ENCODE measurements at regions not wholly inside any gene's neighbourhood (a gene's known extent, or its start where the extent isn't known, plus 50 kb on each side); places are given as distances from the start of the nearest gene placed in this dataset.
"Not testable (repeated sequence)": the region's sequence is repeated elsewhere in the genome, so short reads cannot be mapped to it uniquely, and the experiment has no call there.

DNA sequence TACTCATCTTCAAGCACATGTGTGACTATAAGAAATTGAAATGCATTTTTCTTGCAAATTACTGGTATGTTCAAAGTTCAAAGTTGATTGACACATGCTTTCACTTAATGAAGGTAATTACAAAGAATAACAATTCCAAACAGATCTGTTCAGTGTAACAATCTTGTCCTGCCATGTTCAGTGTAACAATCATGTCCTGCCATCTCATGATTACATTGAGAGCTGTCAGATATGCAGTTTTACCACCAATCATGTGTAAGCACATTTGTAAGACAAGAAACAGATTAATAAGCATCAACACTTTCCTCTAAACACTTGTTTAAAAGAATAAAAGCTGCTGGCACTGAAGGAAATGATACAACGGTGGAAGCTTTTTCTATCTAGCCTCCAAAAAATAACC is 80.3 kb upstream of the ZNF281 start:
- Histone ChIP-seq H3K4me1 (ENCODE audit: insufficient read depth, low read length) (peaks cover 4% of the 10 kb centered on the region), H3K4me2 (ENCODE audit: insufficient read depth, low read length) (no peak overlapping the region), H2AFZ (ENCODE audit: low read length) (no peak overlapping the region), H3K79me2 (ENCODE audit: insufficient read depth, low read length) (no peaks in the 10 kb centered on the region), H4K20me1 (ENCODE audit: insufficient read depth, low read length) (no peaks in the 10 kb centered on the region), H3K36me3 (ENCODE audit: insufficient read depth, low read length) (no peaks in the 10 kb centered on the region), H3K9me3 (ENCODE audit: low read depth, low read length) (no peaks in the 10 kb centered on the region), H3K27ac (ENCODE audit: low read depth, low read length) (no peak overlapping the region), H3K27me3 (ENCODE audit: insufficient read depth, low read length) (no peaks in the 10 kb centered on the region), H3K4me3 (ENCODE audit: insufficient read depth, low read length) (no peak overlapping the region)
- no peak for DNase-seq (ENCODE audit: insufficient read length, low spot score, missing footprints)
- TF ChIP-seq, protein P1, sequence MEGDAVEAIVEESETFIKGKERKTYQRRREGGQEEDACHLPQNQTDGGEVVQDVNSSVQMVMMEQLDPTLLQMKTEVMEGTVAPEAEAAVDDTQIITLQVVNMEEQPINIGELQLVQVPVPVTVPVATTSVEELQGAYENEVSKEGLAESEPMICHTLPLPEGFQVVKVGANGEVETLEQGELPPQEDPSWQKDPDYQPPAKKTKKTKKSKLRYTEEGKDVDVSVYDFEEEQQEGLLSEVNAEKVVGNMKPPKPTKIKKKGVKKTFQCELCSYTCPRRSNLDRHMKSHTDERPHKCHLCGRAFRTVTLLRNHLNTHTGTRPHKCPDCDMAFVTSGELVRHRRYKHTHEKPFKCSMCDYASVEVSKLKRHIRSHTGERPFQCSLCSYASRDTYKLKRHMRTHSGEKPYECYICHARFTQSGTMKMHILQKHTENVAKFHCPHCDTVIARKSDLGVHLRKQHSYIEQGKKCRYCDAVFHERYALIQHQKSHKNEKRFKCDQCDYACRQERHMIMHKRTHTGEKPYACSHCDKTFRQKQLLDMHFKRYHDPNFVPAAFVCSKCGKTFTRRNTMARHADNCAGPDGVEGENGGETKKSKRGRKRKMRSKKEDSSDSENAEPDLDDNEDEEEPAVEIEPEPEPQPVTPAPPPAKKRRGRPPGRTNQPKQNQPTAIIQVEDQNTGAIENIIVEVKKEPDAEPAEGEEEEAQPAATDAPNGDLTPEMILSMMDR (IDR thresholded peaks at IDR 0.05; ENCODE audit: extremely low read depth, low read depth, low read length), result no peak

DNA sequence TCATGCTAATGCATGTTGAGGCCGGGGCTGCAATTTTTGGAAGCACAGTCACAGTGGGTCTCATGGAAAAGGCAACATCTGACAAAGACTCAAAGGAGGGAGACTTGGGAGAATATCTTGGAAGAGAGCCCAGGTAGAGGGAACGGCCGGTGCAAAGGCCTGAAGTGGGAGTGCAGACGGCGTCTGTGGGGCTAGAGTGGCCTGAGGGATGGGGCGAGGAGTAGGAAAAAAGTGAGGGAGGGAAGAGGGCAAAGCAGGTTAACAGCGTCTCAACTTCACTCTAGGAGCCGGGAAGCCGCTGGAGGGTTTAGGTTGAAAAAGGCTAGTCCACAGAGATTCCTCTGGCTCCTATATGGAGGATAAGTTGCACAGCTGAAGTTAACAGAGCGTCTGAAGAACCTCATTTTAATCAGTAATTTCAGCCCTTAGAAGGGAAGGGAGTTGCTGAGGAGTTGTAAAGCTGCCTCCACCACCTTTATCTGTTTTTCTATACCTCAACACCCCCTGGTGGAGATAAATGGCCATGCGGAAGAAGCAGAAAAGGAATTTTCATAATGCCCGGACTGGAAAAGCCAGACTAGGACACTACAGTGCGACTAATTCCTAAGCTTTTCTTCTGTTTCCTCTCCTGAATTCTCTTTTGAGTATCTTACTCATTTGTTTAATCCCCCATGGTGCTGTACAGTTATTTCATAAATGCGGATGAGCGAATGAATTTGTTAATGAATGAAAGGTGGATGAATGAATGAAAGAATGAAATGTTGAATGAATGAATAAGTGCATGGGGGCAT is 78.7 kb upstream of the ZNF281 start:
- peak overlapping the region; percentile 51 for H3K27ac ChIP-seq (ENCODE audit: low read depth, low read length)
- H2AFZ ChIP-seq (ENCODE audit: low read length), result peak overlapping the region; percentile 80
- H3K79me2 ChIP-seq (ENCODE audit: insufficient read depth, low read length), result no peaks in the 10 kb centered on the region
- H3K9me3 ChIP-seq (ENCODE audit: low read depth, low read length), result no peaks in the 10 kb centered on the region
- peaks cover 12% of the 10 kb centered on the region for H3K4me1 ChIP-seq (ENCODE audit: insufficient read depth, low read length)
- TF ChIP-seq, protein P1 (IDR thresholded peaks at IDR 0.05; ENCODE audit: extremely low read depth, low read depth, low read length), result peak; percentile 92
- no peak overlapping the region for H3K4me3 ChIP-seq (ENCODE audit: insufficient read depth, low read length)
- H3K27me3 ChIP-seq (ENCODE audit: insufficient read depth, low read length), result no peaks in the 10 kb centered on the region
- no peaks in the 10 kb centered on the region for H4K20me1 ChIP-seq (ENCODE audit: insufficient read depth, low read length)
- H3K4me2 ChIP-seq (ENCODE audit: insufficient read depth, low read length), result peak overlapping the region; percentile 47
- peak; percentile 86 for DNase-seq (ENCODE audit: insufficient read length, low spot score, missing footprints)
- no peaks in the 10 kb centered on the region for H3K36me3 ChIP-seq (ENCODE audit: insufficient read depth, low read length)

DNA sequence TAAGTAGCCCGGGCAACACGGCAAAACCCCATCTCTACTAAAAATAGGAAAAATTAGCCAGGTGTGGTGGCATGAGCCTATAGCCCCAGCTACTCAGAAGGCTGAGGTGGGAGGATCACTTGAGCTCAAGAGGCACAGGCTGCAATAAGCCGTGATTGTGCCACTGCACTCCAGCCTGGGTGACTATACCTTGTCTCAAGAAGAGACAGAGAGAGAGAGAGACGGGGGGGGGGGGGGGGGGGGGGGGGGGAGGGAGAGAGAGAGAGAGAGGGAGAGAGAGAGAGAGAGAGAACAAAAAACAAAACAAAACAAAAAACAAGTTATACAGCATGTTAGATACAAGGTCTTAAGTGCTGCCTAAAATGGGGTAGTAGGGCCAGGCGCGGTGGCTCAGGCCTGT is 77.8 kb upstream of the ZNF281 start:
- no peak for DNase-seq (ENCODE audit: insufficient read length, low spot score, missing footprints)
- Histone ChIP-seq H3K27me3 (ENCODE audit: insufficient read depth, low read length) (no peaks in the 10 kb centered on the region), H3K4me3 (ENCODE audit: insufficient read depth, low read length) (no peak overlapping the region), H3K4me2 (ENCODE audit: insufficient read depth, low read length) (no peak overlapping the region), H3K4me1 (ENCODE audit: insufficient read depth, low read length) (peaks cover 20% of the 10 kb centered on the region), H2AFZ (ENCODE audit: low read length) (no peak overlapping the region), H3K9me3 (ENCODE audit: low read depth, low read length) (no peaks in the 10 kb centered on the region), H3K27ac (ENCODE audit: low read depth, low read length) (no peak overlapping the region), H4K20me1 (ENCODE audit: insufficient read depth, low read length) (no peaks in the 10 kb centered on the region), H3K79me2 (ENCODE audit: insufficient read depth, low read length) (no peaks in the 10 kb centered on the region), H3K36me3 (ENCODE audit: insufficient read depth, low read length) (no peaks in the 10 kb centered on the region)
- TF ChIP-seq, protein P1 (IDR thresholded peaks at IDR 0.05; ENCODE audit: extremely low read depth, low read depth, low read length), result no peak

DNA sequence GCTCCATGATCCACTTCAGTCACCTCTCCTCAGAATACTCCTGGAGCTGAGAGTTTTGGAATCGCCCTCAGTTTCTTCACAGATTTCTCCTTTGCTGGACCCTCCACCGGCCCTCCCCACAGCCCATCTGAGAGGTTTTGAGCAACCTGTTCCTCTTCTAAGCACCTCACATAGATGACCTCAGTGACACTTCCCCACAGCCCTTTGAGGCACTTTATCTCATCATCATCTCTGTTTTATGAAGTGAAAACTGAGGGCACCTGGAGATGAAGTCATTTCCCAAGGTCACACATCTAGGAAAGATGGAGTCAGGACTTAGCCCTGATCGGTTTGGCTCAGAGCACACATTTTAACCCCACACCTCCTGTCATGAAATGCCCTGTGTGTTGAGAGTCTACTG is 76.8 kb upstream of the ZNF281 start:
- no peak for DNase-seq (ENCODE audit: insufficient read length, low spot score, missing footprints)
- no peaks in the 10 kb centered on the region for H3K27me3 ChIP-seq (ENCODE audit: insufficient read depth, low read length)
- H3K36me3 ChIP-seq (ENCODE audit: insufficient read depth, low read length), result no peaks in the 10 kb centered on the region

DNA sequence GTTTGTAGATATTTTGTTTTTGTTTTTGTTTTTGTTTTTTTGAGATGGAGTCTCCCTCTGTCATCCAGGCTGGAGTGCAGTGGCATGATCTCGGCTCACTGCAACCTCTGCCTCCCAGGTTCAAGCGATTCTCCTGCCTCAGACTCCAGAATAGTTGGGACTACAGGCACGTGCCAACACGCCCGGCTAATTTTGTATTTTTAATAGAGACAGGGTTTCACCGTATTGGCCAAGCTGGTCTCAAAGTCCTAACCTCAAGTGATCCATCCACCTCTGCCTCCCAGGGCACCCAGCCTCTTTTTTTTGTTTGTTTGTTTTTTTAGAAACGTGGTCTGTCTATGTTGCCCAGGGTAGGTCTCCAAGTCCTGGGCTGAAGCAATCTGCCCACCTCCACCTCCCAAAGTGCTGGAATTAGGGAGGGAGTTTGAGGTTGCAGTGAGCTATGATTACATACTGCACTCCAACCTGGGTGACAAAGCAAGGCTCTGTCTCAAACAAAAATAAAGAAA is 74.7 kb upstream of the ZNF281 start:
- H3K4me3 ChIP-seq (ENCODE audit: insufficient read depth, low read length); H3K36me3 ChIP-seq (ENCODE audit: insufficient read depth, low read length); H3K79me2 ChIP-seq (ENCODE audit: insufficient read depth, low read length); H3K4me2 ChIP-seq (ENCODE audit: insufficient read depth, low read length); H4K20me1 ChIP-seq (ENCODE audit: insufficient read depth, low read length); H3K27me3 ChIP-seq (ENCODE audit: insufficient read depth, low read length); H3K9me3 ChIP-seq (ENCODE audit: low read depth, low read length); DNase-seq (ENCODE audit: insufficient read length, low spot score, missing footprints); H2AFZ ChIP-seq (ENCODE audit: low read length); H3K27ac ChIP-seq (ENCODE audit: low read depth, low read length): not testable (repeated sequence)
- H3K4me1 ChIP-seq (ENCODE audit: insufficient read depth, low read length), result peaks cover 28% of the 10 kb centered on the region

More for the DNA sequence above, 76.8 kb upstream of the ZNF281 start:
- Histone ChIP-seq H3K79me2 (ENCODE audit: insufficient read depth, low read length) (peaks cover 3% of the 10 kb centered on the region), H3K4me3 (ENCODE audit: insufficient read depth, low read length) (no peak overlapping the region), H3K27ac (ENCODE audit: low read depth, low read length) (no peak overlapping the region), H4K20me1 (ENCODE audit: insufficient read depth, low read length) (no peaks in the 10 kb centered on the region), H2AFZ (ENCODE audit: low read length) (no peak overlapping the region), H3K4me2 (ENCODE audit: insufficient read depth, low read length) (no peak overlapping the region), H3K4me1 (ENCODE audit: insufficient read depth, low read length) (peaks cover 25% of the 10 kb centered on the region), H3K9me3 (ENCODE audit: low read depth, low read length) (no peaks in the 10 kb centered on the region)
- TF ChIP-seq, protein P1 (IDR thresholded peaks at IDR 0.05; ENCODE audit: extremely low read depth, low read depth, low read length), result no peak

All from osteoblast (primary cell).